ENCODE measurements at regions not wholly inside any gene's neighbourhood (a gene's known extent, or its start where the extent isn't known, plus 50 kb on each side); places are given as distances from the start of the nearest gene placed in this dataset.

GRCh38 chr3:71902258-71903111 lies 117.5 kb upstream of the PROK2 start:
- Histone ChIP-seq H4K5ac (ENCODE audit: insufficient read length, low read depth, low read length) (no peak overlapping the region), H2BK12ac (ENCODE audit: insufficient read length, low read depth, low read length) (no peak overlapping the region), H2BK15ac (ENCODE audit: low read depth, low read length) (no peak overlapping the region), H3K23ac (ENCODE audit: insufficient read length, low read depth, low read length) (no peak overlapping the region), H2AFZ (ENCODE audit: low read length) (no peak overlapping the region), H3K23me2 (ENCODE audit: insufficient read length, low read depth, low read length, poor library complexity, severe bottlenecking) (peaks cover 2% of the 10 kb centered on the region), H4K8ac (replicated peaks; ENCODE audit: insufficient read length, low read depth, low read length) (no peak overlapping the region), H3K14ac (ENCODE audit: insufficient read depth, low read length) (no peak overlapping the region), H3K9ac (ENCODE audit: extremely low read depth, insufficient read length, low read length) (no peak overlapping the region), H3K27me3 (ENCODE audit: insufficient read depth, low read length) (no peaks in the 10 kb centered on the region), H3K9me3 (ENCODE audit: control insufficient read depth, low read depth, low read length) (no peaks in the 10 kb centered on the region), H4K91ac (ENCODE audit: insufficient read length, low read depth, low read length) (no peak overlapping the region), H3K79me2 (ENCODE audit: insufficient read depth, low read length) (no peaks in the 10 kb centered on the region), H3K4me2 (ENCODE audit: insufficient read depth, insufficient read length, low read length) (no peak overlapping the region), H2BK5ac (ENCODE audit: insufficient read length, low read length) (no peak overlapping the region), H2BK20ac (ENCODE audit: low read depth, low read length, poor library complexity, severe bottlenecking) (no peak overlapping the region), H3K79me1 (ENCODE audit: insufficient read depth, low read depth, low read length, poor library complexity, severe bottlenecking) (no peaks in the 10 kb centered on the region), H3K56ac (ENCODE audit: insufficient read length, low read depth, low read length) (no peak overlapping the region), H4K20me1 (ENCODE audit: control insufficient read depth, insufficient read depth, insufficient read length) (no peaks in the 10 kb centered on the region), H2BK120ac (ENCODE audit: low read depth, low read length, poor library complexity, severe bottlenecking) (no peak overlapping the region), H3K27ac (ENCODE audit: insufficient read length, low read depth, low read length) (no peak overlapping the region), H2AK5ac (ENCODE audit: insufficient read length, low read length) (no peak overlapping the region), H3K4ac (ENCODE audit: low read depth, low read length) (no peak overlapping the region), H3K4me1 (ENCODE audit: insufficient read depth, low read length) (peaks cover 6% of the 10 kb centered on the region; the same call in 1 of the 2 replicates), H3T11ph (ENCODE audit: low read length) (no peak overlapping the region), H3K18ac (ENCODE audit: insufficient read length, low read depth, low read length) (no peak overlapping the region)
- Mint-ChIP-seq H3K4me3 (no peak overlapping the region), H3K36me3 (ENCODE audit: insufficient read depth in 1 of 3, low read depth in 3 of 3) (no peaks in the 10 kb centered on the region), H3K9me3 (0 out of 5 replicates have a peak, but pooled peaks cover 0 to 3% of the 10 kb centered on the region in 2 experiments), H3K27ac (no peak overlapping the region), H3K4me1 (peaks cover 16 to 24% of the 10 kb centered on the region in 2 experiments), H3K27me3 (ENCODE audit: low read depth) (no peaks in the 10 kb centered on the region)
- no CpG with 5 or more reads among the region's 4 CpGs for WGBS (ENCODE audit: extremely low coverage, insufficient read length, low lambda C conversion rate)
- DNase-seq = no peak
- no peak for TF ChIP-seq CTCF (conservative IDR thresholded peaks at IDR 0.05)

Data from H9 (cell line).